GM12891 (cell line): ENCODE measurements at regions not wholly inside any gene's neighbourhood (a gene's known extent, or its start where the extent isn't known, plus 50 kb on each side); places are given as distances from the start of the nearest gene placed in this dataset.

Experiments
- PAX5 ChIP-seq: IDR thresholded peaks from 2 replicates; pipeline ENCODE4 v1.6.1; 2011; ENCODE audit warnings: low read length, moderate library complexity, mild to moderate bottlenecking; ENCODE audit not compliant: insufficient read depth, severe bottlenecking
- POLR2A ChIP-seq: IDR thresholded peaks from 2 replicates; pipeline ENCODE4 v1.6.1; 2011; ENCODE audit warnings: low read depth, low read length, control low read depth
- POLR2AphosphoS5 ChIP-seq: IDR thresholded peaks from 2 replicates; pipeline ENCODE4 v1.6.1; 2011; ENCODE audit warnings: low read depth, low read length, control low read depth
- SPI1 ChIP-seq: IDR thresholded peaks from 2 replicates; pipeline ENCODE4 v1.6.1; 2011; ENCODE audit warnings: low read depth, low read length, control low read depth
- TAF1 ChIP-seq: IDR thresholded peaks from 2 replicates; pipeline ENCODE4 v1.6.1; 2011; ENCODE audit warnings: low read depth, low read length, control low read depth

- TF ChIP-seq POLR2AphosphoS5: no peak
- TF ChIP-seq POLR2A: no peak
- TF ChIP-seq TAF1: no peak
- TF ChIP-seq SPI1: no peak
- TF ChIP-seq PAX5: no peak
These were observed 243.5 kb downstream of the FOXL1 start for GRCh38 chr16:86821895-86822294.
